Liver (tissue), 8 donors: ENCODE measurements at regions not wholly inside any gene's neighbourhood (a gene's known extent, or its start where the extent isn't known, plus 50 kb on each side); places are given as distances from the start of the nearest gene placed in this dataset.

Experiments
- DNase-seq: peaks from one replicate; pipeline ENCODE4 v3.0.0-alpha.2; 2017; ENCODE audit warnings: low spot score
- H3K27ac ChIP-seq, 2 donors: one replicate each; pipeline ENCODE4 v1.7.0; 2013; ENCODE audit warnings: inconsistent platforms in 2 of 2, low read length in 2 of 2, control low read depth in 1 of 2, low read depth in 1 of 2, mild to moderate bottlenecking in 1 of 2
- H3K27me3 ChIP-seq, 4 donors: one replicate each; pipeline versions ENCODE4 v1.6.1 to v1.7.0; 2013; ENCODE audit warnings: low read length in 3 of 4, inconsistent platforms in 1 of 4, mild to moderate bottlenecking in 1 of 4, moderate library complexity in 1 of 4; ENCODE audit not compliant: control insufficient read depth in 4 of 4, insufficient read depth in 4 of 4
- H3K36me3 ChIP-seq, 4 donors: one replicate each; pipeline versions ENCODE4 v1.6.1 to v1.7.0; 2013; ENCODE audit warnings: low read length in 3 of 4, mild to moderate bottlenecking in 3 of 4, low read depth in 1 of 4, moderate library complexity in 1 of 4; ENCODE audit not compliant: control insufficient read depth in 4 of 4, insufficient read depth in 3 of 4
- H3K4me1 ChIP-seq, 4 donors: one replicate each; pipeline versions ENCODE4 v1.6.1 to v1.7.0; 2013; ENCODE audit warnings: low read length in 3 of 4, mild to moderate bottlenecking in 3 of 4, moderate library complexity in 1 of 4; ENCODE audit not compliant: control insufficient read depth in 4 of 4, insufficient read depth in 4 of 4
- H3K4me3 ChIP-seq, 3 donors: one replicate each; pipeline versions ENCODE4 v1.6.1 to v1.7.0; 2013; ENCODE audit warnings: low read length in 3 of 3, control low read depth in 1 of 3, low read depth in 1 of 3, mild to moderate bottlenecking in 1 of 3
- H3K9ac ChIP-seq, 2 donors: one replicate each; pipeline ENCODE4 v1.7.0; 2013; ENCODE audit warnings: low read length in 2 of 2, mild to moderate bottlenecking in 2 of 2, moderate library complexity in 2 of 2, control low read depth in 1 of 2, low read depth in 1 of 2
- H3K9me3 ChIP-seq, 4 donors: one replicate each; pipeline versions ENCODE4 v1.6.1 to v1.7.0; 2013; ENCODE audit warnings: low read length in 3 of 4; ENCODE audit not compliant: control insufficient read depth in 4 of 4
- EGR1 ChIP-seq, 2 donors: IDR thresholded peaks; 2 replicates each; pipeline ENCODE4 v1.6.1; 2016 to 2018; ENCODE audit warnings: antibody characterized with exemption in 2 of 2, low read depth in 2 of 2
- GABPA ChIP-seq, 2 donors: IDR thresholded peaks in 1 of 2; conservative IDR thresholded peaks in 1 of 2; 2 replicates each; pipeline ENCODE4 v1.6.1; 2016; ENCODE audit warnings: antibody characterized with exemption in 2 of 2, mild to moderate bottlenecking in 1 of 2, moderate library complexity in 1 of 2
- NR2F2 ChIP-seq: IDR thresholded peaks from 2 replicates; pipeline ENCODE4 v1.6.1; 2016; ENCODE audit warnings: antibody characterized with exemption
- RAD21 ChIP-seq, 2 donors: IDR thresholded peaks; 2 replicates each; pipeline ENCODE4 v1.6.1; 2016; ENCODE audit warnings: antibody characterized with exemption in 2 of 2, mild to moderate bottlenecking in 2 of 2
- SP1 ChIP-seq: IDR thresholded peaks from 2 replicates; pipeline ENCODE4 v1.6.1; 2018; ENCODE audit warnings: antibody characterized with exemption, mild to moderate bottlenecking
- YY1 ChIP-seq: IDR thresholded peaks from 2 replicates; pipeline ENCODE4 v1.6.1; 2016; ENCODE audit warnings: antibody characterized with exemption, mild to moderate bottlenecking
- WGBS: extraction: QIAGEN DNeasy Blood & Tissue Kit; methylation state at CpG from one replicate; pipeline ENCODE4 v1.1.7; 2013; 5-methylcytosine and 5-hydroxymethylcytosine counted together
- TF ChIP-seq, protein P1 (sequence below): IDR thresholded peaks from 2 replicates; pipeline ENCODE4 v1.6.1; 2016; ENCODE audit warnings: antibody characterized with exemption
- TF ChIP-seq, protein P2 (sequence below): IDR thresholded peaks from 2 replicates; pipeline ENCODE4 v1.6.1; 2016; ENCODE audit warnings: antibody characterized with exemption, mild to moderate bottlenecking
- TF ChIP-seq, protein P3 (sequence below): fragments of 150-350 bp; IDR thresholded peaks from 2 replicates; pipeline ENCODE4 v1.5.1; 2017; ENCODE audit warnings: improper control_type of control experiment, low read depth, low read length; ENCODE audit not compliant: missing input control
- TF ChIP-seq, protein P4 (sequence below): IDR thresholded peaks from 2 replicates; pipeline ENCODE4 v1.6.1; 2016; ENCODE audit warnings: antibody characterized with exemption
- donor health status: healthy.
- donor health status: healthy.
- donor health status: healthy.
- donor health status: healthy.
- donor health status: healthy.

DNA sequence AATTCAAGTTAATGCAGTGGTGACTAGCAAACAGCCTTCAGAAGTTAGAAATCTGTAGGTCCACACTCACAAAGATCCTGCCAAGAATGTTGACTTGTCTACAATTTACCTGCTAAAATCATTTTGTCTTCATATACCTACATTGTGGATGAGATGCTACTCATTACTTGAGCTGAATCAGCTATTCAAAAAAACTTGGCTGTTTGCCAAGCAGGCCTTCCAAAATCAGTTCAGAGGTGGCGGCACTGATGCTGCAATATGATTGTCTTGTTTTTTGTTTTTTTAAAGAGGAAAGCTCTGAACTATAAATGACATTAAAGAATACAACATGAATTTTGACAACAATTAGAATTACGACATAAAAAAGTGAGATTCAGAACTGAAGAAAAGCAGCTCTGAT, 354.7 kb upstream of the KHDRBS2 start:
- WGBS: 58% methylated on average over 2 of the region's 2 CpGs
- TF ChIP-seq, protein P1, sequence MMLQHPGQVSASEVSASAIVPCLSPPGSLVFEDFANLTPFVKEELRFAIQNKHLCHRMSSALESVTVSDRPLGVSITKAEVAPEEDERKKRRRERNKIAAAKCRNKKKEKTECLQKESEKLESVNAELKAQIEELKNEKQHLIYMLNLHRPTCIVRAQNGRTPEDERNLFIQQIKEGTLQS: no peak
- TF ChIP-seq, protein P2, sequence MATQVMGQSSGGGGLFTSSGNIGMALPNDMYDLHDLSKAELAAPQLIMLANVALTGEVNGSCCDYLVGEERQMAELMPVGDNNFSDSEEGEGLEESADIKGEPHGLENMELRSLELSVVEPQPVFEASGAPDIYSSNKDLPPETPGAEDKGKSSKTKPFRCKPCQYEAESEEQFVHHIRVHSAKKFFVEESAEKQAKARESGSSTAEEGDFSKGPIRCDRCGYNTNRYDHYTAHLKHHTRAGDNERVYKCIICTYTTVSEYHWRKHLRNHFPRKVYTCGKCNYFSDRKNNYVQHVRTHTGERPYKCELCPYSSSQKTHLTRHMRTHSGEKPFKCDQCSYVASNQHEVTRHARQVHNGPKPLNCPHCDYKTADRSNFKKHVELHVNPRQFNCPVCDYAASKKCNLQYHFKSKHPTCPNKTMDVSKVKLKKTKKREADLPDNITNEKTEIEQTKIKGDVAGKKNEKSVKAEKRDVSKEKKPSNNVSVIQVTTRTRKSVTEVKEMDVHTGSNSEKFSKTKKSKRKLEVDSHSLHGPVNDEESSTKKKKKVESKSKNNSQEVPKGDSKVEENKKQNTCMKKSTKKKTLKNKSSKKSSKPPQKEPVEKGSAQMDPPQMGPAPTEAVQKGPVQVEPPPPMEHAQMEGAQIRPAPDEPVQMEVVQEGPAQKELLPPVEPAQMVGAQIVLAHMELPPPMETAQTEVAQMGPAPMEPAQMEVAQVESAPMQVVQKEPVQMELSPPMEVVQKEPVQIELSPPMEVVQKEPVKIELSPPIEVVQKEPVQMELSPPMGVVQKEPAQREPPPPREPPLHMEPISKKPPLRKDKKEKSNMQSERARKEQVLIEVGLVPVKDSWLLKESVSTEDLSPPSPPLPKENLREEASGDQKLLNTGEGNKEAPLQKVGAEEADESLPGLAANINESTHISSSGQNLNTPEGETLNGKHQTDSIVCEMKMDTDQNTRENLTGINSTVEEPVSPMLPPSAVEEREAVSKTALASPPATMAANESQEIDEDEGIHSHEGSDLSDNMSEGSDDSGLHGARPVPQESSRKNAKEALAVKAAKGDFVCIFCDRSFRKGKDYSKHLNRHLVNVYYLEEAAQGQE: no peak
- TF ChIP-seq GABPA (IDR thresholded peaks at IDR 0.05 in 1 of 2, conservative IDR thresholded peaks at IDR 0.05 in 1 of 2): no peak
- no peak for TF ChIP-seq YY1
- no peak for TF ChIP-seq SP1
- TF ChIP-seq NR2F2: no peak
- TF ChIP-seq, protein P3, sequence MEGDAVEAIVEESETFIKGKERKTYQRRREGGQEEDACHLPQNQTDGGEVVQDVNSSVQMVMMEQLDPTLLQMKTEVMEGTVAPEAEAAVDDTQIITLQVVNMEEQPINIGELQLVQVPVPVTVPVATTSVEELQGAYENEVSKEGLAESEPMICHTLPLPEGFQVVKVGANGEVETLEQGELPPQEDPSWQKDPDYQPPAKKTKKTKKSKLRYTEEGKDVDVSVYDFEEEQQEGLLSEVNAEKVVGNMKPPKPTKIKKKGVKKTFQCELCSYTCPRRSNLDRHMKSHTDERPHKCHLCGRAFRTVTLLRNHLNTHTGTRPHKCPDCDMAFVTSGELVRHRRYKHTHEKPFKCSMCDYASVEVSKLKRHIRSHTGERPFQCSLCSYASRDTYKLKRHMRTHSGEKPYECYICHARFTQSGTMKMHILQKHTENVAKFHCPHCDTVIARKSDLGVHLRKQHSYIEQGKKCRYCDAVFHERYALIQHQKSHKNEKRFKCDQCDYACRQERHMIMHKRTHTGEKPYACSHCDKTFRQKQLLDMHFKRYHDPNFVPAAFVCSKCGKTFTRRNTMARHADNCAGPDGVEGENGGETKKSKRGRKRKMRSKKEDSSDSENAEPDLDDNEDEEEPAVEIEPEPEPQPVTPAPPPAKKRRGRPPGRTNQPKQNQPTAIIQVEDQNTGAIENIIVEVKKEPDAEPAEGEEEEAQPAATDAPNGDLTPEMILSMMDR: no peak
- no peak for DNase-seq
- Histone ChIP-seq H3K36me3 (no peaks in the 10 kb centered on the region), H3K9ac (no peak overlapping the region), H3K4me3 (no peak overlapping the region), H3K9me3 (peaks cover 0 to 13% (median 3%) of the 10 kb centered on the region in 4 donors), H3K4me1 (no peaks in the 10 kb centered on the region), H3K27me3 (no peaks in the 10 kb centered on the region), H3K27ac (no peak overlapping the region)

DNA sequence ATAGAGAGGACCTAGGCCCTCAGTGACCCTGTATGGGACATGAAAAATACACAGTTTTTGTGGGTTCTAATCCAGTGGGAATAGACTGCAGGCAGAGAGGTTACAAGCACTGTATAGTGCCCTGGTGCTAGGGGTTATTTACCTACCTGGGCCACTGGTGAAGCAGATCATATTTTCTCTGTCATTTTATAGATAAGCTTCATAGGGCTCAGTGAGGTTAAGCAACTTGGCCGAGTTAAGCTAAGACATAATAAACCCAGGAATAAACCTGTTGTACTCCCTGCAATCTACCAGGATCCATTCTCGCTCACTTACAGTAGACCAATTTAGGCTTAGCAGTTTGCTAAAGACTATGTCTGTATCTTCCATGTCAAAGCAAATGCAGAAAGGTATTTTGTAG, 340.6 kb upstream of the KHDRBS2 start:
- H3K4me3 ChIP-seq: no peak overlapping the region
- no peaks in the 10 kb centered on the region for H3K36me3 ChIP-seq
- H3K9me3 ChIP-seq: no peaks in the 10 kb centered on the region
- WGBS: 64% methylated on average over 2 of the region's 2 CpGs
- H3K27ac ChIP-seq: no peak overlapping the region
- H3K4me1 ChIP-seq: no peaks in the 10 kb centered on the region
- TF ChIP-seq RAD21 (IDR thresholded peaks at IDR 0.05) (no peak), EGR1 (IDR thresholded peaks at IDR 0.05; ENCODE audit: low read depth in 2 of 2) (no peak), SP1 (no peak)
- TF ChIP-seq, protein P4, sequence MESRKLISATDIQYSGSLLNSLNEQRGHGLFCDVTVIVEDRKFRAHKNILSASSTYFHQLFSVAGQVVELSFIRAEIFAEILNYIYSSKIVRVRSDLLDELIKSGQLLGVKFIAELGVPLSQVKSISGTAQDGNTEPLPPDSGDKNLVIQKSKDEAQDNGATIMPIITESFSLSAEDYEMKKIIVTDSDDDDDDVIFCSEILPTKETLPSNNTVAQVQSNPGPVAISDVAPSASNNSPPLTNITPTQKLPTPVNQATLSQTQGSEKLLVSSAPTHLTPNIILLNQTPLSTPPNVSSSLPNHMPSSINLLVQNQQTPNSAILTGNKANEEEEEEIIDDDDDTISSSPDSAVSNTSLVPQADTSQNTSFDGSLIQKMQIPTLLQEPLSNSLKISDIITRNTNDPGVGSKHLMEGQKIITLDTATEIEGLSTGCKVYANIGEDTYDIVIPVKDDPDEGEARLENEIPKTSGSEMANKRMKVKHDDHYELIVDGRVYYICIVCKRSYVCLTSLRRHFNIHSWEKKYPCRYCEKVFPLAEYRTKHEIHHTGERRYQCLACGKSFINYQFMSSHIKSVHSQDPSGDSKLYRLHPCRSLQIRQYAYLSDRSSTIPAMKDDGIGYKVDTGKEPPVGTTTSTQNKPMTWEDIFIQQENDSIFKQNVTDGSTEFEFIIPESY: no peak
- H3K27me3 ChIP-seq: no peaks in the 10 kb centered on the region
- H3K9ac ChIP-seq: no peak overlapping the region
- no peak for DNase-seq
